ENCODE measurements at regions not wholly inside any gene's neighbourhood (a gene's known extent, or its start where the extent isn't known, plus 50 kb on each side); places are given as distances from the start of the nearest gene placed in this dataset.

DNA sequence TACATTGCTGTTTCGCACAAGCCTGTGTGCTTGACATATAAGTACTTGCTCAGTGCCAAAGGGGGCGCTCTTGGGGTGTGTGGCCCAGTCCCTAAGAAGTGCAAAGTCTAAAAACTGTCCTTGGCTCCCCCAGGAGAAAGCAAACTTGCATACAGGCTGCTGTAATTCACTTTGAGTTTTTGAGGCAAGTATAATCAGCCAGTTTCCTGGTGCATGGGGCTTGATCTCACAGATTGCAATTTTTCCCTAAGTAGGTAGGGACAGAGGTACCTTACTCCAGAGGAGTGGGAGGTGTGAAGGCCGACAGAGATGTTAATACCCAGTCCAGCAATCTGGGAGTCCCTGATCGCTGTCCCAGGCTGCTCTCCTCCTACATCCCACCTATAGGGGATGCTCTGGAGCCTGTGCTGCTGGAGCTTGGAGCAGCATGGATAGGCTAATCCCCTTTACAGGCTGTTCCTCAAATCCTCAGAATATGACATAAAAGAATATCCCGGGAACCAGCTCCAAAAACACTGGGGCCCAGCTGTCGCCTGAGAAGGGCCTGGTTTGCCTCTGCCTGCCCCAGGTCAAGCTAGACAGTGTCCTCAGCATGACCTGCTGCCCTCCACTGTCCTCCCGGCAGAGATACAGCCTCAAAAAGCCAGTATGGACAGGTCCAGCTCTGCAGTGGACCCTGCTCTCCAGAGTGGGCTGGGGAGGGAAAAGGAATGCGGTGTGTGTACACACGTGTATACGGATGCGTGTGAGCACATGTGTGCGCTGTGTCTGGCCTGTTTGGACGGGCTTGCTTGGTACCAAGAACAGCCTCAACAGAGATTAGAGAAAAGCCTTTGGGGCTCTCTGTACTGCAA is 136.5 kb upstream of the HAAO start:
- dilution Hi-C loops (cut with MboI; ENCODE audit: extremely low pct_ligation_motif_present, low sequenced_read_pairs) = no loop called here
- Histone ChIP-seq H3K27ac (ENCODE audit: control insufficient read depth, insufficient read depth, low read length) (no peak overlapping the region), H3K9me3 (ENCODE audit: control insufficient read depth, low read depth, low read length) (no peaks in the 10 kb centered on the region), H4K20me1 (ENCODE audit: control insufficient read depth, extremely low read depth, insufficient read depth, low read length) (no peaks in the 10 kb centered on the region), H3K9me1 (ENCODE audit: control insufficient read depth, extremely low read depth, insufficient read depth, low read length) (peaks cover 1% of the 10 kb centered on the region), H3K27me3 (ENCODE audit: control insufficient read depth, extremely low read depth, insufficient read depth, low read length) (no peaks in the 10 kb centered on the region), H3K36me3 (ENCODE audit: control insufficient read depth in 2 of 2, extremely low read depth in 1 of 2, insufficient read depth in 2 of 2, low read length in 2 of 2) (no peaks in the 10 kb centered on the region), H3K4me3 (ENCODE audit: control insufficient read depth in 2 of 3, extremely low read depth in 1 of 3, insufficient read depth in 2 of 3, low read depth in 1 of 3, low read length in 3 of 3) (no peak overlapping the region), H3K79me2 (ENCODE audit: control insufficient read depth, insufficient read depth, low read length) (no peaks in the 10 kb centered on the region), H3K4me2 (ENCODE audit: control insufficient read depth, extremely low read depth, insufficient read depth, low read depth, low read length) (no peak overlapping the region), H2AFZ (ENCODE audit: control insufficient read depth, low read length) (peak overlapping the region; percentile 57), H3K9ac (ENCODE audit: control insufficient read depth, extremely low read depth, insufficient read depth, low read length) (no peak overlapping the region), H3K4me1 (ENCODE audit: control insufficient read depth, extremely low read depth, insufficient read depth, low read length) (peaks cover 64% of the 10 kb centered on the region)
- FAIRE-seq (no peak), DNase-seq (ENCODE audit: low read depth, low spot score) (no peak)
- peak in 2 of 3 experiments; percentile 41 to 53 for TF ChIP-seq CTCF (optimal IDR thresholded peaks at IDR 0.05 in 1 of 3, IDR thresholded peaks at IDR 0.05 in 1 of 3, conservative IDR thresholded peaks at IDR 0.05 in 1 of 3; ENCODE audit: extremely low read depth in 1 of 3, insufficient read depth in 2 of 3, low read length in 3 of 3)
- no peak for TF ChIP-seq EZH2 (IDR thresholded peaks at IDR 0.05; ENCODE audit: low read length)

DNA sequence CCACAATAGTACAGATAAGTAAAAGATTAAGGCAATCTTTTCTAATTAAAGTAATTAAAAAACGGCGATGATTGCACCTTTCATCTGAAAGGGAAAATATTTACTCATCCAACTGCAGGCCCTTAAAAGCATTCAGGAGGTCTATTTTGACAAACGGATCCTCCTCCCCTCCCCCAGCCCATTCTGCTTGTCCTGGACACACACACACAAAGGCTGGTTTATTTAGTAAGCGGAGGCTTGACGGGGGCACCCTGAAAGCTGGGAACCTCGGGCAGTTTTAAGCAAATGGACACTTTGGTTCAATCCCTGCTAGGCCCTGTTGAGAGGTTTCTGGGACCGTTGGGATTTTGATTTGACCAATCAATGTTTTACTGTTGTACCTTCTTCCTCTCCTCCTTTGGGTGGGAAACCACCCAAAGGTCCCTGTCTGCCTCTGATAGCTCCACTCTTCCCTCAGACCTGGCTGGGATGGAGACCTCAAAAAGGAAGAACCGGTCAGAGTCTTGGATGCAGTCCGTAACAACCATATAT is 135.8 kb upstream of the HAAO start:
- Histone ChIP-seq H3K9ac (ENCODE audit: control insufficient read depth, extremely low read depth, insufficient read depth, low read length) (no peak overlapping the region), H2AFZ (ENCODE audit: control insufficient read depth, low read length) (no peak overlapping the region), H3K27me3 (ENCODE audit: control insufficient read depth, extremely low read depth, insufficient read depth, low read length) (no peaks in the 10 kb centered on the region), H3K79me2 (ENCODE audit: control insufficient read depth, insufficient read depth, low read length) (no peaks in the 10 kb centered on the region), H3K4me1 (ENCODE audit: control insufficient read depth, extremely low read depth, insufficient read depth, low read length) (peaks cover 64% of the 10 kb centered on the region), H3K4me2 (ENCODE audit: control insufficient read depth, extremely low read depth, insufficient read depth, low read depth, low read length) (no peak overlapping the region), H3K27ac (ENCODE audit: control insufficient read depth, insufficient read depth, low read length) (no peak overlapping the region), H3K4me3 (ENCODE audit: control insufficient read depth in 2 of 3, extremely low read depth in 1 of 3, insufficient read depth in 2 of 3, low read depth in 1 of 3, low read length in 3 of 3) (no peak overlapping the region), H3K9me3 (ENCODE audit: control insufficient read depth, low read depth, low read length) (no peaks in the 10 kb centered on the region), H3K9me1 (ENCODE audit: control insufficient read depth, extremely low read depth, insufficient read depth, low read length) (no peaks in the 10 kb centered on the region), H4K20me1 (ENCODE audit: control insufficient read depth, extremely low read depth, insufficient read depth, low read length) (no peaks in the 10 kb centered on the region), H3K36me3 (ENCODE audit: control insufficient read depth in 2 of 2, extremely low read depth in 1 of 2, insufficient read depth in 2 of 2, low read length in 2 of 2) (no peaks in the 10 kb centered on the region)
- TF ChIP-seq CTCF (optimal IDR thresholded peaks at IDR 0.05 in 1 of 3, IDR thresholded peaks at IDR 0.05 in 1 of 3, conservative IDR thresholded peaks at IDR 0.05 in 1 of 3; ENCODE audit: extremely low read depth in 1 of 3, insufficient read depth in 2 of 3, low read length in 3 of 3) = no peak
- no peak for TF ChIP-seq EZH2 (IDR thresholded peaks at IDR 0.05; ENCODE audit: low read length)
- dilution Hi-C loops (cut with MboI; ENCODE audit: extremely low pct_ligation_motif_present, low sequenced_read_pairs) = no loop called here
- FAIRE-seq (no peak), DNase-seq (ENCODE audit: low read depth, low spot score) (no peak)

Data from keratinocyte (primary cell).